GM19238 (cell line): ENCODE measurements at regions not wholly inside any gene's neighbourhood (a gene's known extent, or its start where the extent isn't known, plus 50 kb on each side); places are given as distances from the start of the nearest gene placed in this dataset.
"Not testable (repeated sequence)": the region's sequence is repeated elsewhere in the genome, so short reads cannot be mapped to it uniquely, and the experiment has no call there.

Experiments used
- DNase-seq: peaks from one replicate; pipeline ENCODE4 v3.0.0; 2011; ENCODE audit warnings: low spot score; ENCODE audit not compliant: insufficient read length

DNA sequence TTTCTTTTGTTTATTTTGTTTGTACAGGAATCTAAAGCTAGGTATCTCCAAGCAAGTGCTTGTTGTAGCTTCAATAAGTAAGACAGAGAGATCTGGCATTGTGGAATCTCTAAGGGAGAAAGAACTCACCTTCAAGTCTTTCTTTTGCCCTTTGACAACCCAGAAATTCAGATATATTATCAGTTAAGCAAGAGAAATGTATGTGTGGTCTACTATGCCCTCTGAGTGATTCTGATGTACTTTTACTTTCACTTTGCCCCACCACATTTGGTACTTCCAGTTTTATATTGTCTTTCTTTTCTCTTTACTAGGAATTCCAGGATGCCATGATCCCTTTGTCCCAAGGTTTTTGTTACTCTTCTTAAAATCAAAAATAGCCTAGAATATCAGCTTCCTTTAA, 259.6 kb upstream of the PIK3C3 start:
- DNase-seq: no peak

DNA sequence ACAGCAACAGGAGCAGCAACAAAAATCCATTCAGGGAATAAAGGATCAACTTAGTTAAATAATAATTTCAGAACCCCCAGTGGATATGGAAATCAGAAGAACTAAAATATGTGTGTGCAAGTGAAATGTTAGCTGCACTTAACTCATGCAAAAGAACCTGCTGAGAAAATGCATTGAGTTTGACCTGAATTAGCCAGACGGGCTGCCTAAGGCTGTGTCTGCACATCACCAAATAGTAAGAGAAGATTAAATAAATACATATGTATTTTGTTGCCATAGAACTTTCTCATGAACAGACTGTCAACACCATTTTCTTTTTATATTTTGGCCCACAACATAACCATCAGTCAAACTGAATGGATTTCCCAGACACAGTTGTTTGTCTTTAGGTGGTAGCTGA, 262.0 kb upstream of the PIK3C3 start:
- no peak for DNase-seq

DNA sequence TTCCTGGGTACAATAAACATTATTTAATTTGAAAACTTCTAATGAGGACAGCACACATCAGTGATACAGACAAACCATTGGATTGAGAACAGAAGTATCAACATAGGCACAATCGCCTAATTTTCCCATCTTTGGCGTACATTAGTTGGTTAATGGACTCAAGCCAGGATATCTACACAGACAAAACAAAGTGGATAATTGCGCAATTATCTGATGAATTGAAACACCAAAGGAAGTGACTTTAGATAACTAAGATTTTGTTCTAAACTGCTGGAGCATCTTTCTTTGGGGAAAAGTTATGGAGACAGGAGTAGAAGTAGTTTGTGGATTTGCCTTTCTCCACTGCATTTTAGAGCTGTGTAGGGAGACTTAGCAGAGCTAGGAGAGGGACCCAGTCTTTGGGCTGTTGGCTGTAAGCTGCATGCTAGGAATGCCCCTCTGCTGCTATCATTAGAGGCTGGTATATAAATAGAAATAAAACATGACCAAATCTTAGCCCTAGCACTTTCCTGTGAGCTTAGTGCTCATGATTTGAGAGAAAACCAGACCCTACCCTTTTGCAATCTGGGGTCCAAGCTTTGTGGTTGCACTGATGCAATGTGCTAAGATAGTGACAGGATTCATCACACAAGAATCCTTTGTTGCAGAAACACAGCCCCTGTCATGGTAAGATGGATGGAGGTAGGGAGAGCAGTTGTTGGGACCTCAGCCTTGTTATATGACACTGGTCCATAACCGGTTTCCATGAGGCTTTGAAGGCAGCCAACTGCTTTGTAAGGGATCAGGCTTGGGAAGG, 264.5 kb upstream of the PIK3C3 start:
- no peak for DNase-seq

DNA sequence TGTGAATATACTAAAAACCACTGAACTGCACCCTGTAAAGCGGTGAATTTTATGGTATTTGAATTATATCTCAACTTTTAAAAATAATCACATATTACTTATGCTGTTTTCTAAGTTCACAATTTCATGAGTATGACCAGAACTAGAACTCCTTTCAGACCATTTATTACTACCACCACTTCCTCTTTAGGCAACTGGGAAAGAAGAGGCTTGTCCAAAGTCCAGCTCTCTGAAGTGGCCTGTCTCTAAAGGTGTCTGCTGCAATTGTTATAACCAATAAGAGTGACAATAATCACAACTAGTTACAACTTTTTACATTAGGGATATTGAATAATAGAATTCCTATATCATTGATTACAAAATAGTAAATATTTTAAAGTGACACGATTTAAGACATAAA, 267.9 kb upstream of the PIK3C3 start:
- no peak for DNase-seq

DNA sequence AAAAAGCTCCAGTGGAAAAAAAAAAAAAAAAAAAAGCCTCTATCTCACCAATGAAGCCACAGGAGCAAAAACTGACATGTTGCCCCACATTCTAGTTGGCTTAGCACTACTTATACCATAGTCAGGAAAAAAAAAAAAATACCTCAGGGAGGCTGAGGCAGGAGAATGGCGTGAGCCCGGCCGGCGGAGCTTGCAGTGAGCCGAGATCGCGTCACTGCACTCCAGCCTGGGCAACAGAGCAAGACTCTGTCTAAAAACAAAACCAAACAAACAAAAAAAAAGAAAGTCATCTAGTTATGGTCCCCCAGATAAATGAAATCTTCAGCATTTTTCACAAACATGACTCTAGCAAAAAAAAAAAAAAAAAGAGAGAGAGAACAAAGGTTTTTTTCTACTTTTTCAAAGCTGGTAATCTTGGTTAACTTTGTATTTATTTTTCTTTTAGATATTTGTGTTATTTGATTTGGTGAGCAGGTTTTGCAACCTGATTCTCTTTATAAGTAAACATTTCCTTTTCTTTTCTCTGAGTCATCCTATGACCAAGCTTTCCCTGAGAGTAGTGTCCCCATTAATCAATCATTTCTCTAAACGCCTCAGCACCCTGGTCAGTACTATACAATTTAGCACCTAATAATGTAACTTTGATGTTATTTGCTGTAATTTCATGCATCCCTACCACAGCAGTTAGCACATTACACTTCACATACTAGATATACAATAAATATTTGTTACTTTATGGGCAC, 273.7 kb upstream of the PIK3C3 start:
- no peak for DNase-seq

DNA sequence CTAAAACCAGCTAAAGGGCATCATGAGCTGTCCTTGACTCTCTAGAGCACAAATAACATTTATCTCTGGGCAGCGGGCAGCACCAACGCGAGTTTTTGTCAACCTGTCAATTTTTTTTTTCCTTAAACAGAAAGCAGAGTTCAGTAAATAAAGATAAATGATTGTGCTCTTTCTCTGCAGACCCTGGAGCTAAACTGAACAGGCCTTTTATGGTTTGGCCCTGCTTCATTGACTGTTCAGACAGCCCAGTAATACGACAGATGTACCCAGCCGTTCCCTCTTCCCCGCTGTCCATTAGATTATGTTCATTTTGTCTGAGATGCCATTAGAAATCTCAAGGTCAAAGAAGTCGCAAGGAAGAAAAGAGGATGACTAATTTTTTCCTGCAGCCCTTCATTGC, 280.5 kb upstream of the PIK3C3 start:
- DNase-seq: no peak

DNA sequence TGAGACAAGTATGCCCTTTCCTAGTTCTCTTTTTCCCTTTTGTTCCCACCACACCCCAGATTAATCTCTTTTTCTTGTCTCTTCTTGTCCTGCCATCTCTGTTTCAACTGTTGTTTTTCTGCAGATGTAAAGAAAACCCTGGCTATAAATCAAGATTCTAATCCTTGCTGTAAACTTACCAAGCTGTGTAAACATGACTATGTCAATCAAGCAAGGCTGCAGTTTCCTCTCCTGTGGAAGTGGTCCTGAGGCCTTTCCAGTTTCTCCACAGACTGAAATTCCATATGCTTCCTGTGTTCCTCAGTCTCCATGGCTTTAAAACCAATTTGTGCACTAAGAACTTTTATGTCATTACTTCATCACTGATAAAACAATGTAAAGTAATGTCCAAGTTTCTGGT, 288.8 kb upstream of the PIK3C3 start:
- DNase-seq: no peak

DNA sequence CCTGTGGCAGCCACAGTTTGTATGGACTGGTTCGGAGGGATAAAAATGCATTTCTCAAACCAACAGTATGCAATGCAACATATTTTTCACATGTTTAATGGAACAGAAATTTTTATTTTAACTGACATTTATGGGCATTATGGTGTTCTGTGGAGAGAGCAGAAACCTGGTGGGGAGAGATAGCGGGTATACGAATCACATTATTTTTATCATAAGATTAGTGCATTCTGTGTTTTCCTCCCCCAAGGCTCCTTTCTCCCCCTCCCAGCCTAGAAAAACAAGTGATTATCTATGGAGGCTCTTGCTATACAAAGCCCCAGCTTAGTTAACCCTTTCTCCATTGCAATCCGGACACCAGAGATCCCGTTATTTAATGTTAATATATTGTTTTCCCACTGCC, 289.8 kb upstream of the PIK3C3 start:
- no peak for DNase-seq

DNA sequence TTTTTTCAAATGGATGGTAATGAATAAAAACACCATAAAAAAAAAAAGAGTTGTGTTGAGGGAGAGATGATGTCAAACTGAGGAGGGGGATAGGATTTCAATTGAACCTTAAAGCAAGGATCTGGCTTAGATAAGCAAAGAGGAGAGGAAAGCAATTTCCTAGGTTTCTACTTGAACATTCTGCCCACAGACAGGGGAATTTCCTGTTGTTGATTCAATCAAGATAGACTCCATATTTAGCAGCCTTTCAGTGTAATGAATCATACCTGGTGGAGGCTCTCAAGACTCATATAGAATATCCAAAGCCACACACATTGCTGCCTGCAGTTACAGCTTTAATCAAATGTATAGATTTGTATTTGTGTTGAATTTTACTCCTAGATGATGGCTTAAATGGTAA, 294.4 kb upstream of the PIK3C3 start:
- no peak for DNase-seq

DNA sequence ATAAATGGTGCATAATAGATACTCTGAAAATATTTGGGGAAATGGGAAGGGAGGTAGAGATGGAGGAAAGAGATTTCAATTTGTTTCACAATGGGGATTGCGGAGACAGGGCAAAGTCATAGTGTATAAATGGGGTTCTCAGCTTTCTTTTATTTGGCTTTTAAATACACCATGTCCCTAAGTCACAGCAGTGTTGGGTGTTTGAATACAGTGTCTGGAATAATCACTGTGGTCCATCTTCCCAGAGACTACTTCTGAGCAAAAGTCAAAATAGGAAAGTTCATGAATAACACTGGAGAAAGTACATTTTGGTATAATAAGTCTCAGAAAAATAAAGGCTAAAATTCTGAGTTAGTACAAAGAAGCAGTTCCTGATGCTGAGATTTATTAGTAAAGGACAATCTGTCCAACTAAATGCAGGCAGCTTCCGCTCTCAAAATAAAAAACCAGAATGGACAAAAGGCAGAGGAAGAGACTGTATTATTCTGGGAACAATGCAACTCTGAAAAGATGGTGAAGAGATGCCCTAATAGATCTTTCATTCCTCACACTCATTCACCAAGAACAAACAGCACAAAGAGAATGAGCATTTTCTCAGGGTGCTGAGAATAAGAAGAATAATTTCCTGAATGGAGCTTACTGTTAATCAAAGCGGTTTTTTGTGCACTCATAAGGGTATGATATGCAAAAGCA, 295.4 kb upstream of the PIK3C3 start:
- DNase-seq: no peak

DNA sequence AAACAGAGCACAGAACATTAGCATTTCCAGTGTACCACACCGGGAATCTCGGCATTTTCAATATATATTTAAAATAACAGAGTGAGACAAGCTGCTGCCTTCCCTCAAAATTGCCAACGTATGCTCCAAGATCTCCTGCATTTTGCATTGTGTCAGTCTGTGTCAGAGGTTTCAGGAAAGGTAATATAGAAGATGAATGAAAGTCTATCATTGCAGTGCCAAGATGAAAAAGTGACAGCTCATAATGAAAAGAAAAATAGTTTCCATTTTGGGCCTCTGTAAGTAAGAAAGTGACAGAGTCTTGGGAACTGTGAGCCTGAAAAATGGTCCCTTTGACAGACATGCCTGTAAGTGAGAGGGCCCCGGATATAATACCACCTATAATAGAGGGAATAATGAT, 297.8 kb upstream of the PIK3C3 start:
- DNase-seq: no peak

DNA sequence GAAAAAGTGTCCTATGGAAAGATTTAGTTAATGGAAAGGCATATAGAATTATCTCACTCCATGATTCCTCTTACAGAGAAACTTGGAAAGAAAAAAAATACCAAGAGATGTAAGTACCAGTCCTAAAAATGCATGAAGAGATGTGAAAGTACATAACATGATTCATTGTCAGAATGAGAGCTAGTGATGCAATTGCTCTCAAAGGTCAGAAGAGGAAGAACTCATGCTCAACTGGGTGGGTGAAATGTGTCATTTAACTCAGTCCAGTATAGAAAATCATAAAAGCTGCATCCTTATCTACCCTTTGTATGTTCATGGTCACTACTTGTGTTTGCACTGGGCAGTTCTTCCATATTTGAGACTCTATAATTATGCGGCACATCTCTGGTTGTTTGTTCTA, 300.0 kb upstream of the PIK3C3 start:
- DNase-seq: no peak

DNA sequence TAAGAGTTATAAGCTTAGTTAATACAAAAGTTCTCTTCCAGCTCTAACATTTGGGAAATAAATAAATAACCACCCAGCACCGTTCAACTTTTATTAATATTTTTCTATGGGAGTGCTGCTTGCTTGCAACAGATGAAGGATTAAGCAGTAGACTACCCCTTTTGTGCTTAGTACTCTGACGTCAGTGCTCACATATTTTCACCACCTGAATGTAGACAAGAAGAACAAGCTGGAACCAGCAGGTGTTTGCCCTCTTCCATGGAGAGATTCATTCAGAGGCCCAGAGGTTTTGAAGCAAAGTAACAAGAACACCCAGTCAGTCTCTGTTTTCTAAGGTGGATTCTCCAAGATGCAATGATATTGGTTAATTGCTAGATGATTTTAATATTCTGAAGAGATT, 307.1 kb upstream of the PIK3C3 start:
- no peak for DNase-seq

DNA sequence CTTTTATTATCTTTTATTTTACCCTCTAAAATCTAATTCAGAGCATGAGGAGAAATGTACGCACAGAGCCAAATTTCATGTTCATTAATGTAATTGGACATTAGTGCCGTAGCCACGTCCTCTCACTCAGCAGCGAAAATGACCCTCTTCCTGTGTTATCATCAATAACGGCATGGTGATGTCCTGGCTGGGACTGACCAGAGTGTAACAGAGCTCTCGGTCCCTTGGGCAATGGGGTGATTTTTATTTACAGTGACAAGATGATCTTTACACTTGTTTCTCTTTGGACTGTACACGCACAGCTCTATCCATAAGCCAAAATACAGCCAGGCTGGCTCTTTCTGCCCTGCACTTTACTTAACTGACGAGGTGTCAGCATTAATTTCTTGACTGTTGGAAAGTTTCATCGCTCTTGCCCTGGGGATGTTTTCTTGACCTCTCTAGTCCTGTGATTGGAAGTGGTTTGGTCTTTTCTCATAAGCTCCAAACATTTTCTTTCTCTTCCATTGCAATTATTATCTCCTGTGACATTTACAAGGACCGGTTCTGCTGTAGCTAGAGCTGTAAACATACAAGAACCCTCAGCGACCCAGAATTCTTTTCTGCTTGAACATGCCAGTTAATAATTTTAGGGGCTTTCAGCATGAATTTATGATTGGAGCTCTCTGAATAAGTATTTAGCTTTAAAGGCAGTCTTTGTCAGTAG, 308.0 kb upstream of the PIK3C3 start:
- no peak for DNase-seq

DNA sequence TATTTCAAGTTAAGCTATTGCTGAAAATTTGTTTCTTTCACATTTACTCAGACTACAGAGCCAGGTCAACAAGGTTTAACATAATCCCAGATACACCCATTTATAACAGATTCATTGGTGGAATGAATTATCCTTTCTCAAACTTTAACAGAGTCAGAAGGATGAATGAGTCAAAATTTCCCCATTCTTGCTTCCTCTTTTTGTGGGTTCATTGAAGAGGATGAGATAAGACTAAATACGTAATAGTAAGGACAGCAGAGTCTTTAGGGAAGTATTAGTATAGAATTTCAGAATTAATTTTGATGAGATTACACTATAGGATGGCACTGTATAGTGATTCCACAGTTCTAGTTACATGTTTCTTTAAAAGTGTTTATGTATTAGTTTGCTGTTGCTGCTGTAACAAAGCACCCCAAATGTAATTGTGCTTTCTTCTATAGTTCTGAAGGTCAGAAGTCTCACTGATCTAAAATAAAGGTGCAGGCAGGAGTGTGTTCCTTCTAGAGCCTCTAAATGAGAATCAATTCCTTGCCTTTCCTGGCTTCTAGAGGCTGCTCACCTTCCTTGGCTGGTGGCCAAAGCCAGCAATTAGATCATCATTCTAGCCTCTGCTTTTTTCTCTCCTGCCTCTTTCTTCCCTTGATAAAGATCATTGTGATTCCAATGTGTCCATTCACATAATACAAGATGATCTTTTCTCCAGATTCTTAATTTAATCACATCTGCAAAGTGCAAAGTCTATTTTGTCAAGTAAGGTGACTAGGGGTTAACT, 309.3 kb upstream of the PIK3C3 start:
- DNase-seq: no peak

DNA sequence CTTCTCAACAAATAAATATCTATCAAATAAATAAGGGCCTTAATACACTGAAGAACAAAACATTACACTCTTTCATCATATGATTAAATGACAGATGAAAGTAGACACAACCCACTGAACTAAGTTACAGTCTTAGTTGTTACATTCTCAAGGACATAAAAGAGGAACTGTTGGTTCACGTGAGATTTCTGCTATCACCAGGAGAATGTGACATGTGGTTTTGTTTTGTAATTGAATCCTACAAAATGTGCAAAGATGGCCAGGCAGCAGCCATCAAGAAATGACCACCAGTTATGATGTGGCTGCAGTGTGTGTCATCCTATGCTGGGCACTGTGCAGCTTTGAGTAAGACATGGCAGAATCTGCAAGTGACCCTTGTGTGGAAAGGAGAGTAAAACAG, 310.6 kb upstream of the PIK3C3 start:
- DNase-seq: no peak

DNA sequence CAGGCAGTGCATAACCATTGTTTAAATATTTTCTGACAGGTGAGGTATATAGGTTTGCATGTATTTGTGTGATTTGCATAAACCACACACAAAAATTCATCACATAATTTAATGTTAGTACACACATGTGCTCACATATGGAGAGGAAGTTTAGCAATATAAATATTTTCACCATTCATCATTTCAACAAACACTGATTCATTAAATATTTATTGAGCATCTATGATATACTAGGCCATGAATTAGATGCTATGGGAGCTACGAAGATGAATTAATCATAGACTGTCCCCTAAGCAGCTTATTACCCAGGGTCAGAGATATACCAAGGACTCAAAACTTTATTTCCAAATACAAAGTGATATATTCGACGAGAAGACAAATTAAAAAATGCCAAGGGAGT, 311.6 kb upstream of the PIK3C3 start:
- DNase-seq: no peak

DNA sequence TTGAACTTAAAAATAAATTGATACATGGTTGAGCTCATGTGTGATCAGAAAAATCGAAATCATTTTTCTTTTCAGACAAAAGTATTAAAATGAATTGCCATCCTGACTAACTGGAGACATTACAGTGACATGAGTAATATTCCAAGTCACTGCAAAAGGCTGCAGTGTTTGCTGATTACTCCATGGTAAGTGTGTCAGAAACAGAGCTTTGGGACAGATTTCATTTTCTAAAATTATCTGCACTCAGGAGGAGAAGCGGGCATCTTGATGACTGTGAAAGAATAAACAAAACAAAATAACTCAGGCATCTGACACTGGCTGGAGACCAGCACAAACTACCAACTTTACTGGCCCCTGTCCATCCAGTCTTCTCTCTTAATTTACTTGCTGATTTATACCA, 312.3 kb upstream of the PIK3C3 start:
- no peak for DNase-seq

DNA sequence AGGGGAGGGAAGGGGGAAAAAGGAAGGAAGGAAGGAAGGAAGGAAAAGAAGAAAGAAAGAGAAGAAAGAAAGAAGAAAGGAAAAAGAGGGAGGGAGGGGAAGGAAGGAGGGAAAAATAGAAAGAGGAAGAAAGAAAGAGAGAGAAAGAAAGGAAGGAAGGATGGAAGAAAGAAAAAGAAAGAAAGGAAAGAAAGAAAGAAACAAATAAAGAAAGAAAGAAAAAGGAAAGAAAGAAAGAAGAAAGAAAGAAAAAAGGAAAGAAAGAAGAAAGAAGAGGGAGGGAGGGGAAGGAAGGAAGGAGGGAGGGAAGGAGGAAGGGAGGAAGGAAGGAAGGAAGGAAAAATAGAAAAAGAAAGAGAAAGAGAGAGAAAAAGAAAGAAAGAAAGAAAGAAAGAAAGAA, 315.8 kb upstream of the PIK3C3 start:
- DNase-seq: no peak

DNA sequence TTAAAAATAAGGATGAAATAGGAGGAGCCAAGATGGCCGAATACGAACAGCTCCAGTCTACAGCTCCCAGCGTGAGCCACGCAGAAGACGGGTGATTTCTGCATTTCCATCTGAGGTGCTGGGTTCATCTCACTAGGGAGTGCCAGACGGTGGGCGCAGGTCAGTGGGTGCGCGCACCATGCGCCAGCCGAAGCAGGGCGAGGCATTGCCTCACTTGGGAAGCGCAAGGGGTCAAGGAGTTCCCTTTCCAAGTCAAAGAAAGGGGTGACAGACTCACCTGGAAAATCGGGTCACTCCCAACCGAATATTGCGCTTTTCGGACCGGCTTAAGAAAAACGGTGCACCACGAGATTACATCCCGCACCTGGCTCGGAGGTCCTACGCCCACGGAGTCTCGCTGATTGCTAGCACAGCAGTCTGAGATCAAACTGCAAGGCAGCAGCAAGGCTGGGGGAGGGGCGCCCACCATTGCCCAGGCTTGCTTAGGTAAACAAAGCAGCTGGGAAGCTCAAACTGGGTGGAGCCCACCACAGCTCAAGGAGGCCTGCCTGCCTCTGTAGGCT, 323.2 kb upstream of the PIK3C3 start:
- not testable (repeated sequence) for DNase-seq
